GM18868 (cell line): ENCODE measurements at regions not wholly inside any gene's neighbourhood (a gene's known extent, or its start where the extent isn't known, plus 50 kb on each side); places are given as distances from the start of the nearest gene placed in this dataset.

Source experiments
- ATAC-seq: cut with Tn5 transposase; IDR thresholded peaks from one replicate; pipeline ENCODE4 v1.9.1; 2021; ENCODE audit warnings: mild to moderate bottlenecking, moderate library complexity; ENCODE audit not compliant: unreplicated experiment

GRCh38 chr12:124184456-124184855, 110.4 kb upstream of the RFLNA start:
- ATAC-seq = no peak

GRCh38 chr12:124185971-124186686, 108.8 kb upstream of the RFLNA start:
- no peak for ATAC-seq

GRCh38 chr12:124188084-124188483, 106.8 kb upstream of the RFLNA start:
- no peak for ATAC-seq

GRCh38 chr12:124188561-124189405, 106.1 kb upstream of the RFLNA start:
- no peak for ATAC-seq

GRCh38 chr12:124190312-124191023, 104.4 kb upstream of the RFLNA start:
- no peak for ATAC-seq

GRCh38 chr12:124191024-124191359, 103.9 kb upstream of the RFLNA start:
- no peak for ATAC-seq

- ATAC-seq = no peak
Measured at GRCh38 chr12:124191966-124192365, 102.9 kb upstream of the RFLNA start.

GRCh38 chr12:124194264-124194892, 100.5 kb upstream of the RFLNA start:
- no peak for ATAC-seq

- no peak for ATAC-seq
Measured at GRCh38 chr12:124194893-124195566, 99.9 kb upstream of the RFLNA start.

GRCh38 chr12:124195567-124195942, 99.3 kb upstream of the RFLNA start:
- ATAC-seq = no peak

- no peak for ATAC-seq
Measured at GRCh38 chr12:124196236-124196635, 98.7 kb upstream of the RFLNA start.

- no peak for ATAC-seq
Measured at GRCh38 chr12:124201248-124201647, 93.6 kb upstream of the RFLNA start.

GRCh38 chr12:124203176-124203575, 91.7 kb upstream of the RFLNA start:
- ATAC-seq = no peak

GRCh38 chr12:124205405-124205804, 89.5 kb upstream of the RFLNA start:
- no peak for ATAC-seq

GRCh38 chr12:124207049-124207448, 87.8 kb upstream of the RFLNA start:
- ATAC-seq = no peak

- ATAC-seq = no peak
Measured at GRCh38 chr12:124207617-124208016, 87.3 kb upstream of the RFLNA start.

- ATAC-seq = no peak
Measured at GRCh38 chr12:124208489-124208888, 86.4 kb upstream of the RFLNA start.

GRCh38 chr12:124210991-124211577, 83.8 kb upstream of the RFLNA start:
- ATAC-seq = no peak

- ATAC-seq = no peak
Measured at GRCh38 chr12:124211753-124212152, 83.1 kb upstream of the RFLNA start.

- no peak for ATAC-seq
Measured at GRCh38 chr12:124213666-124214347, 81.1 kb upstream of the RFLNA start.
